Mammary epithelial cell (primary cell): ENCODE measurements at regions not wholly inside any gene's neighbourhood (a gene's known extent, or its start where the extent isn't known, plus 50 kb on each side); places are given as distances from the start of the nearest gene placed in this dataset.

Experiments used
- CTCF ChIP-seq, 2 donors: IDR thresholded peaks in 1 of 2; conservative IDR thresholded peaks in 1 of 2; 2 replicates each; pipeline ENCODE4 v1.5.1; 2011 to 2012; ENCODE audit warnings: inconsistent platforms in 2 of 2, low read length in 2 of 2, mild to moderate bottlenecking in 2 of 2, control low read depth in 1 of 2, low read depth in 1 of 2; ENCODE audit not compliant: insufficient read depth in 1 of 2; ENCODE audit errors: extremely low read depth in 1 of 2
- EZH2 ChIP-seq: IDR thresholded peaks from 2 replicates; pipeline ENCODE4 v1.6.1; 2012; ENCODE audit warnings: low read length, inconsistent platforms, borderline replicate concordance

- TF ChIP-seq CTCF (conservative IDR thresholded peaks at IDR 0.05 in 1 of 2, IDR thresholded peaks at IDR 0.05 in 1 of 2; ENCODE audit: extremely low read depth in 1 of 2, insufficient read depth in 1 of 2, low read depth in 1 of 2, low read length in 2 of 2), result no peak
- no peak for TF ChIP-seq EZH2
Observed at GRCh38 chr5:121109817-121110216, 645.7 kb downstream of the PRR16 start.
